Gastrocnemius medialis (tissue), 4 donors: ENCODE measurements at regions not wholly inside any gene's neighbourhood (a gene's known extent, or its start where the extent isn't known, plus 50 kb on each side); places are given as distances from the start of the nearest gene placed in this dataset.

Source experiments
- POLR2A ChIP-seq, 2 donors: fragments of 450-650 bp; IDR thresholded peaks; one replicate each; pipeline ENCODE4 v1.6.1; 2017; ENCODE audit warnings: antibody characterized with exemption in 2 of 2, mild to moderate bottlenecking in 2 of 2, moderate library complexity in 2 of 2
- TF ChIP-seq, protein P1 (sequence below), 5 experiments: fragments of 450-650 bp in 3 of 5; fragments of 200-600 bp in 2 of 5; sonication (generic) in 2 of 5; IDR thresholded peaks in 4 of 5; conservative IDR thresholded peaks in 1 of 5; 1 replicate in 4 of 5; 2 replicates in 1 of 5; pipeline ENCODE4 v1.5.1; 2016 to 2019; ENCODE audit warnings: antibody characterized with exemption in 5 of 5, mild to moderate bottlenecking in 3 of 5, moderate library complexity in 3 of 5

DNA sequence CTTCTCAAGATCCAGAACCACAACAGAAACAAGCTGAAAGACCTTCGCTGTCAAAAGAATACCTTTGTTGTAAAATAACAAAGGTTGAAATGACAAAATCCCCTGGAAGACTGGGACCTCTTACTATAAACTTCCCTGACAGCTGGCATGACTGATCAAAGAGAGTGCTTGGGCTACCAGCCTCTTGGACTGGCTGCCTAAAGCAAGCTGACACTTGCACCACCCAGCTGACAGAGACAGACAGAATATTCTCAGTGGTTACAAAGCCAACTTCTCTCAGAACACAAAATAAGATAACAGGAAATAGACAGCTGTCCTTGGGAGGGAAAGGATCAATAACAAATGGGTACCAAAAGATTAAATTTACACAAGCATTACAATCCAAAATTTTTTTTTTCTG is 241.7 kb upstream of the SPOCK3 start:
- TF ChIP-seq, protein P1, sequence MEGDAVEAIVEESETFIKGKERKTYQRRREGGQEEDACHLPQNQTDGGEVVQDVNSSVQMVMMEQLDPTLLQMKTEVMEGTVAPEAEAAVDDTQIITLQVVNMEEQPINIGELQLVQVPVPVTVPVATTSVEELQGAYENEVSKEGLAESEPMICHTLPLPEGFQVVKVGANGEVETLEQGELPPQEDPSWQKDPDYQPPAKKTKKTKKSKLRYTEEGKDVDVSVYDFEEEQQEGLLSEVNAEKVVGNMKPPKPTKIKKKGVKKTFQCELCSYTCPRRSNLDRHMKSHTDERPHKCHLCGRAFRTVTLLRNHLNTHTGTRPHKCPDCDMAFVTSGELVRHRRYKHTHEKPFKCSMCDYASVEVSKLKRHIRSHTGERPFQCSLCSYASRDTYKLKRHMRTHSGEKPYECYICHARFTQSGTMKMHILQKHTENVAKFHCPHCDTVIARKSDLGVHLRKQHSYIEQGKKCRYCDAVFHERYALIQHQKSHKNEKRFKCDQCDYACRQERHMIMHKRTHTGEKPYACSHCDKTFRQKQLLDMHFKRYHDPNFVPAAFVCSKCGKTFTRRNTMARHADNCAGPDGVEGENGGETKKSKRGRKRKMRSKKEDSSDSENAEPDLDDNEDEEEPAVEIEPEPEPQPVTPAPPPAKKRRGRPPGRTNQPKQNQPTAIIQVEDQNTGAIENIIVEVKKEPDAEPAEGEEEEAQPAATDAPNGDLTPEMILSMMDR (IDR thresholded peaks at IDR 0.05 in 4 of 5, conservative IDR thresholded peaks at IDR 0.05 in 1 of 5) = no peak
- TF ChIP-seq POLR2A (IDR thresholded peaks at IDR 0.05) = no peak
